ENCODE measurements at regions not wholly inside any gene's neighbourhood (a gene's known extent, or its start where the extent isn't known, plus 50 kb on each side); places are given as distances from the start of the nearest gene placed in this dataset.
A peak's percentile ranks its signal among the peaks of the same experiment; 100 is the strongest.

DNA sequence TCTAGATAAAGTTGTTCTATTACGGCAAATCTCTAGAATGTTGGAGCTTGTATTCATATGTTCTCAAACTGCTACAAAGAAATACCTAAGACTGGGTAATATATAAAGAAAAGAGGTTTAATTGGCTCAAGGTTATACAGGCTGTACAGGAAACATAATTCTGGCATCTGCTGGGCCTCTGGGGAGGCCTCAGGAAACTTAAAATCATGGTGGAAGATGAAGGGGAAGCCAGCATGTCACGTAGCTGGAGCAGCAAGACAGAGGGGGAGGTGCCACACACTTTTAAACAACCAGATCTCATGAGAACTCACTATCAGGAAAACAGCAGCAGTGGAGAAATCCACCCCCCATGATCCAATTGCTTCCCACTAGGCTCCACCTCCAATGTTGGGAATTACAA is 390.4 kb upstream of the ADGRL4 start:
- no peak for DNase-seq

DNA sequence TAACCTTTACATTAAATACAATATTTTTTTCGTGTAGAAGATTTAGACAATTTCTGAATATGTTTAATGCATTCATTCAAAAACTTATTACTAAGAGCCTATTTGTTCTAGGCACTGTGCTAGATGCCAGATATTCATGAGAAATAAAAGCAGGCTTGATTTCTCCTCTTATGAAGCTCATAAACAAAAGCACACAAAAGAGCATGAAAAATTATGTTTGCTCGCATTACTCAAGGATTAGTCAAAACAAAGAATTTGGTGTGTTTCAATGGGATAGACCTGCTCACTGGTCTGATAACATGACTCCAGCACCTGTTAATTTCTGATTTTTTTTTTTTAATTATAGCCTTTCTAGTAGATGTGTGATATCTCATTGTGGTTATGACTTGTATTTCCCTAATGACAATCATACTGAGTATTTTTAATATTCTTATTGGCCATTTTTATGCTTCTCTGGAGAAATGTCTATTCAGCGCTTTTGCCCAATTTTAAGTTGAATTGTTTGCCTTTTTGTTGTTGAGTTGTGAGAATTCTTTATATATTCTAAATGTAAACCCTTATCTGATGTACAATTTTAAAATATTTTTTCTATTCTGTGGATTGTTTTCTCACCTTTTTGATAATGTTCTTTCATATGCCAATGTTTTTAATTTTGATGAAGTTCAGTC is 382.3 kb upstream of the ADGRL4 start:
- DNase-seq: no peak

DNA sequence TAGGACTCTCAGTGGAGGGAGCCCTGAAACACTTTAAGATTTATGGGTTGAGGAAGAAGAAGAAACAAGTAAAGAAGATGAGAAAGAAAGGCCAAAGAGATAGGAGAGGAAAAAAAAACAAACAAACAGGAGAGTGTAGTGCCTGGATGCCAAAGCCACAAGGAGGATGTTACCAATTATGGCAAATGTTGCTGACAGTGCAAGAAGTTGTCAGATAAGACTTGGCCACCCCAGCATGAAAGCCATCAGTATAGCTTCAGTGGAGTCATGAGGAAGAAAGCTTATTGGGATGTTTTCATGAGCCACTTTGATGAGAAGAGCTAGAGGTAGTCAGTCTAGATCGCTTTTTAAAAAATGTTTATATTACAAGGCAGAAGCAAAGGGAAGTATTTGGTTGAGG is 380.2 kb upstream of the ADGRL4 start:
- DNase-seq: no peak

DNA sequence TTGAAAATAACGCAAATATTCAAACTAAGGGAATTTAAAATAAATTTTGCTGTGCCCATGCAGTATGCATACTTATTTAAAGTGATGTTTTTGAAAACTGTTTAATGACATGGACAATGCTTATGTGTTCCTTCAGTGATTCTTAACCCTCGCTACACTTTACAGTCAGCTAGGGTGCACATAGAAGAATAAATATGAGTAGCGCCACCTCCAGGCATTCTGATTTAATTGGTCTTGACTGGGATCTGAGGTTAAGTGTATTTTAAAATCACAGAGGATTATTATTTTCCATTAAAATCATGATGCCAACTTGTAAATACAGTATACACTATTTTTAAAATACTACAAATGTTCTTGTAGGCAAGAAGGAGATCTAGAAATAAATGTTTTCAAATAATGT is 373.5 kb upstream of the ADGRL4 start:
- no peak for DNase-seq

DNA sequence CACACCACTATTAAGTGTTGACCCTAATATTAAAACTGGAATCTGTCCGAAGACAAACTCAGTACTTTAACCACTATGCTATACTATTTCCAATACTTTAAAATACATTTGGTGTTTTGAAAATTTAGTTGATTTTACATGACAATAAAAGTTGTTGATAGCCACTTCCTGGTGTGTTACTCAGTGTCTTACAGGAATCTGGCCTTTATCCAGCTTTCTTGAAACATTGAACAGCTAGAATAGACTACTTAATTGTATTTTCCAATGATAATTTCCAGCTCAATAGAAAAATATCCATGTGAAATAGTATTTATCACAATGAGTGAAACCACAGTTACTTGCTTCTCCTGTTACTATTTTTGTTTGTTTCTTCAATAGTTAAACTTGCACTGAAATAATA is 369.6 kb upstream of the ADGRL4 start:
- no peak for DNase-seq

DNA sequence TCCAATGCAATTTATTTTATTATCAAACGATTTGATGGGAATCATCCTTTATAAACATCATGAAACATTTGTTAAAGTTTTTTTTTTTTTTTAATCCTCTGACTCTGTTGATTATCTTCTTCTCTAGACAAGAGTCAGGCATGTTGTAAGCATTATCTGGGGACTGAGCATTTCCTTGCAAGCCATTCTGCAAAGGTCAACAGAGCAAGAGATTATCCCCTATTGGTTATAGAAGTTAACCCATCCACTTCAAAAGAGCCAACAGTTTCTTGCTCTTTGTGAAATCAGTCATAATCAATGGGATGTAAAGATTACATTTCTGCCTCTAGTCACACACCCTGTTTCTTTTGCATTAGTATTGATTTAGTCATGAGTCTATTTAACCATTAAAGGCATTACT is 368.8 kb upstream of the ADGRL4 start:
- no peak for DNase-seq

DNA sequence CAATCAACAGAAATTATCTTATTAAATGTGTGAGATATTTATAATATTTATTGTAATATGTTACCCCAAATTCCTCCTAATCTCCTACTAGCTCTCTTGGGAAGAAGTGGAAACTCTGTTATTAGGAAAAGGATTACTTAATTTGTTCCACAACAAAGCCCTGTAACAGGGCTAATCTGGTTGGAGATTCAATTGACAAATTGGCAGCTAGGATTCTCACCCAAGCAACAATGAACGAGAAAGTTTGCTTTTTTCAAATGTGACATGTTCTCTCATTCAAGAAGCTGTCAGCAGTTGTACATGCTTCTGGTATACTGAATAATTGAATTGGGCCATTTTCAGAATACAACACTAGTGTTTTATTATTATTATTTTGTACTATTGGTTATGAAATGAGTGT is 367.9 kb upstream of the ADGRL4 start:
- no peak for DNase-seq

DNA sequence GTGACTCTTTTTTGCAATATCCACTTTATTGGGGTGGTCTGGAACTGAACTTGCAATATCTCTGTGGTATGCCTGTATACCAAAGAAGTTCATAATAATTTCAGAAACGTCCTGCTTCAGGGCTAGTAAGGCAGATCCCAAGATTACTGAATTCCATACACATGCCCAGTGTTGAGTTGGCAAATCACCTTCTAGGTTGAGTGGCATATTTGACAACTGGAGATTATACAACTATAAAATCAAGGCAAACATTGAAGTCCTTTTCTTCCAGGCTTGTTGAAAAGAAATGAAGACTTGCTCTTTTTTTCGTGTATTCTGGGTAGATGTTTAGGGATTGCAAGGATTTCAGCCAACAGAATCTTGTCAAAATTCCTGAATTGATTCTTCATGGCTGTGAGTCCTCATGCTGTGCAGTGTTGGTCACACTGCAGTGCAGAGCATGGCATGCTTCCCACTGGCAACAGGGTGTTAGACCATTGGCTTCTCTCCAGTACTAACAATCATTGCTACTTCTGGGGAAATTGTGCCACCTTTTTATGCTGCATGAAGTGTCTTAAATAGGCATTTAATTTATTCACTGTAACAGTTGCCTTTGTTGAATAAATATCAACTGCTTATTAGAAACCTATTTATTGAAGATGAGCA is 367.1 kb upstream of the ADGRL4 start:
- DNase-seq: no peak

DNA sequence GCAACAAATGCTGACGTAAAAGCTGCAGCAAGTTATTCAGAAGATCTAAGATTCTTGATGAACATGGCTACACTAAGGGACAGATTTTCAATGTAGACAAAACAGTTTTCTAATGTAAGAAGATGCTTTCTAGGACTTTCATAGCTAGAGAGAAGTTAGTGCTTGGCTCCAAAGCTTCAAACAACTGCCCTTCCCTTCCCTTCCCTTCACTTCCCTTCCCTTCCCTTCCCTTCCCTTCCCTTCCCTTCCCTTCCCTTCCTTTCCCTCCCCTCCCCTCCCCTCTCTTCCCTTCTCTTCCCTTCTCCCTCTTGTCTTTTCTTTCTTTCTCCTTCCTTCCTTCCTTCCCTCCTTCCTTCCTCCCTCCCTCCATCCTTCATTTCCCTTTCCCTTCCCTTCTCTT is 365.3 kb upstream of the ADGRL4 start:
- DNase-seq: no peak

DNA sequence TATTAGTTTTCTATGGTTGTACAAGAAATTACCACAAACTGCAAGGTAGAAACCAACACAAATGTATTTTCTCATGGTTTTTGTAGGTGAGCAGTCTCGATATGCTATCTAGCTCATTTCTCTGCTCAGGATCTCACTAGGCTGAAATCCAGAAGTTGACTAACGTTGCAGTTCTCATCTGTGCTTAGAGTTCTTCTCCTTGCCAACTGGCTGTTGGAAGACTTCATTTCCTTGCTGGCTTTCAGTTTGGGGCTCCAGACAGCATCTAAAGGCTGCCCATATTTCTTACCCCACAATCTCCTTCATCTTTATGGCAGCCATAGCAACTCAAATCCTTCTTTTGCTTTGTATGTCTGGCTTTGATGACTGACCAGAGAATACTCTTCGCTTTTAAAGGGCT is 362.6 kb upstream of the ADGRL4 start:
- DNase-seq: no peak

DNA sequence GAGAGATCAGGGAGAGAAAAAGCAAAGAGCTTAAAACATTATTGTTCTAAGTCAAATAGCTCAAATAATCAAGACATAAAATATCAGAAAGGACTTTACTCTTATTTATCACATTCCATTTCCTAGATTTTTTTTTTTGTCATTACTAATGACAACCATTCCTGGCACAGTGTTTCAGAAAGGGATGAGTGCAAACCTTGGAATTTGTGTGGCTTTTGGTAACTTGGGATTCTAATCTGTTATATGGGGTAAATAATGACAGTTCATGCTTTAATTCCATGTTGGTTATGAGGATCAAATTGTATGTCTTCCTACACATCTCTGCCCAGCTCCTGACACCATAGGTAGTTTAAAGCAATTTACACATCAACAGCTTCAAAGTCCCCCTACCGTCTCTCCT is 358.4 kb upstream of the ADGRL4 start:
- no peak for DNase-seq

DNA sequence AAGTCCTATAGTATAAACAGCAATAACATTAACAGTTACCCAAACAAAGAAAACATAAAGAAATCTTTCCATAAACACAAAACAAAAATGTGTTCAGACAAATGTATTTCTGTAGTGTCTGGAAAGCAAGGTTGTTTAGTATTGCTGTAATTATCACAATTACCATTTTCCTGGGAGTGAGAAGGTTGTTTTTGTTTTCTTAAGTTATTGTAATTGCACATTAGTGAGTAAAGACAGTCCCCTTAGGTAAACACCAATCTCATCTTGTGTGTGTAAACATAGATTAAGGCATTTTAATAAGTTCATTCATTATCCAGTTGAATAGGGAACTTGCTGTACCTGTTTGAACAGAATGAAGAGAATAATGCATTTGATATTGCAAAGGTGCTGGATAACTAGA is 356.9 kb upstream of the ADGRL4 start:
- DNase-seq: no peak

DNA sequence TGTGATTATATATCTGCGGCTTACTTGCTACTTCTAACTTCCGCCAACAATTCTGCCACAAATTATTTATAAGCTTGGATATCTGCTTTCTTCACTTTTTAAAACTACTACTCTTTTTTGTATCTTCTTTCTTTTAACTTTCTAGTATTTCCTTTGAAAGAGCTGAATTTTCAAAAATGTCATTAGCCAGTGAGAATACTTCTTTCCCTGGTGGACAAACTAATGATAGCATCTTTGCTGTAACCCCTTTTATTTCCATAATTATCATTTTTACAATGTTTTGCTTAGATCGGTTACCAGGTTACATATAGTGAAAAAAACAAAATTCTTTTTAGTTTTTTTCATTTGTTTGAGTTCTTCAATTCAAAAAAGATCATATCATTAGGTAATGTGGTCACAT is 355.9 kb upstream of the ADGRL4 start:
- DNase-seq: no peak

DNA sequence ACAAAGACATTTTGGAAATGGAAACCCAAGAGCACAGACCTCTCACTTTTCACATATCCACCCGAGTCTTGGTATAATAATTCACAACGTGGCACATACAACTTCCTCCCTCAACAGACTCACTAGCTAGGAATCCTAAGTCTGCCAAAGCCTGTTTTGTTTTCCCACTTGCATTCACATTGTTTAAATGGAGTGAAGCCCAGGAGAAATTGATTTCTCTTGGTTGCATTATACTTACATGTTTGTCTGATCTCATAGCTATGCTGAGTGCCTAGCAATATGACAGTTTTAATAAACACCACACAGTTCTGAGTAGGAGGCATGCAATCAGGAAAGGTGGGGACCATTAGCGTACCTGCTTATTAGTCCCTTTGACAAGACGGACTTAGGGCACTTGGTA is 348.6 kb upstream of the ADGRL4 start:
- DNase-seq: no peak

DNA sequence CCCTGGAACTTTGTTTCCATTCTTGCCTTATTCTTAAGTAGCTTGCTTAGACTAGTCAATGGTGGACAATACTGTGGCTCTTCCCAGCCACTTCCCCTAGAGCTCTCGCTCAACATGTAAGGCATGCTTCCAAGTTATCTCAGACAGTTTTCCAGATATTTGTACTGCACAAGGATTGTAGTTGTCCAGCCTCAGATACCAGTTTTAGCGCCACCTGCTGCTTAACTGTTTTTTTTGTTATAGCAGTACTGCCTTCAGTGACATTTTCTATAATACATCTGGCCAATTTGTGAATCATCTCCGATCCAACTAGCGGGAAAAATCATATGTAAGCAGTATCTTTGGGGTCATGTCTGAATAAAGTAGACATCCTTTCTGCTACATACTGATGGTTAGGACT is 346.7 kb upstream of the ADGRL4 start:
- DNase-seq: peak in 1 of 2 donors; percentile 33

DNA sequence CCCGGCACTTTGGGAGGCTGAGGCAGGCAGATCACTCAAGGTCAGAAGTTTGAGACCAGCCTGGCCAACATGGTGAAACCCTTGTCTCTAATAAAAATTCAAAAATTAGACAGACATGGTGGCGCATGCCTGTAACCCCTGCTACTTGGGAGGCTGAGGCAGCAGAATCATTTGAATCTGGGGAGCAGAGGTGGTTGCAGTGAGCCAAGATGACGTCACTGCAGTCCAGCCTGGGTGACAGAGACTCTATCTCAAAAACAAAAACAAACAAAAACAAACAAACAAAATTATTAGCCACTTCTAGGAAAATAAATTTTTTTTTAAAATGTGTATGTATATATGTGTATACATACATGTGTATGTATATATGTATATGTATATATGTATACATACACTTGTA is 320.3 kb upstream of the ADGRL4 start:
- DNase-seq: no peak

DNA sequence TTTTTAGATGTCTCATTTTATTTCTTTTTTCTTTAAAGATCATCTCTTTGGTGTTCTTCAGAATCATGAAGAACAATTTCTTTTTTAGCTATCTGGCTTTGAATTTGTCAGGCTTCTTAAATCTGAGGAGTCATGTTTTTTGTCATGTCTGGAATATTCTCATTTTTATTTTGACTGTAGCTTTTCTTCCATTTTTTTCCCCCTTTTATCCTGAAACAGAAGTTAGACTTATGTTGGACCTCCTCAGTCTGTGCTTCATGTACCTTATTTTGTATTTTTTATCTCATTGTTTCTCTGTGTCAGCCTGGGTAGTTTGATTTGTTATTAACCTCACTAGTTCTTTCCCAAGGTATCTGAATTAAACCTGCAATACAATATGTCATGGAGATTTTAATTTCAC is 319.2 kb upstream of the ADGRL4 start:
- DNase-seq: no peak

DNA sequence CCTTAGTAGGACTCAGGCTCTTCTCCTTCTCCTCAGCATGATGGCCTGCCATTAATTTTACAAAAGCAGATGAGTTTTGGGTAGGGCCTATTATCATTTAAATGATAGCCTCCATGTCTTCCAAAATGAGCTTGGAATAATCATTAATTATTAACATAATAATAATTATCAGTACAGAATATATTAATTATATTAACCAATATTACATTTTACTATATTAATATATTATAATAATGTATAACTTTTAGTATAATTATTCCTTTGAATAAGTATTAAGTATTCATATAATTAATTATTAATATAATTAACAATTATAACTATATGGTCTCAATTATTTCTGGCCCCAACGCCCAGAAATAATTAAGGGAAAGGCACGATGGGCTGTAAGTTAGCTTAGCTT is 318.6 kb upstream of the ADGRL4 start:
- no peak for DNase-seq

DNA sequence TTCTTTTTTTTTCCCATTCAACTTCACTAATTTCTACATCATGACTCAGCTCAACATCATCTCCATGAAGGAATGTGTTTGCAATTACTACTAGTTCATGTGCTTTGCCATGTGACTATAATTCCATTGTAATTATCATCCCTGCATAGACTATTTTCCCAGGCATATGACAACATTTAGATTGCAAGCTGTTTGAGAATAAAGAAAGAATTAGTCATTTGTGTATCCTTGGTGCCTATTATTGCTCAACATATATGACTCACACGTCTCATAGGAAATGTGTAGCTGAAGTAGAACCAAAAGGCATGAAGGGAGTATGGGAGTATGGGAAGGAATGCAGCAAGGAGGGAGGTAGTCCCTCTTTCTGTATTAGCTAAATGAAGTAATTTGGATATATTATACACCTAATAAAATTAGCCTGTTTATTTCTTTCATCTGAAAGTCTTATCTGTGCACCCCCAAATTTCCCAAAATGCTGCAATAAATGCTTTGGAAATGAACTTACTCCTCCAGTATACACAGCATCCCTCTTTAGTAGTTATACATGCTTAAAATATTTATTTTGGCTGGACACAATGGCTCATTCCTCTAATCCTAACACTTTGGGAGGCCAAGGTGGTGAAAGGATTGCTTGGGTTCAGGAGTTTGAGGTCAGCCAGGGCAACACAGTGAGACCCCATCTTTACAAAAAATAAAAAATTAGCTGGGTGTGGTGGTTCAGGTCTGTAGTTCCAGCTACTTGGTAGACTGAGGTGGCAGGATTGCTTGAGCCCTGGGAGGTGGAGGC is 316.9 kb upstream of the ADGRL4 start:
- no peak for DNase-seq

DNA sequence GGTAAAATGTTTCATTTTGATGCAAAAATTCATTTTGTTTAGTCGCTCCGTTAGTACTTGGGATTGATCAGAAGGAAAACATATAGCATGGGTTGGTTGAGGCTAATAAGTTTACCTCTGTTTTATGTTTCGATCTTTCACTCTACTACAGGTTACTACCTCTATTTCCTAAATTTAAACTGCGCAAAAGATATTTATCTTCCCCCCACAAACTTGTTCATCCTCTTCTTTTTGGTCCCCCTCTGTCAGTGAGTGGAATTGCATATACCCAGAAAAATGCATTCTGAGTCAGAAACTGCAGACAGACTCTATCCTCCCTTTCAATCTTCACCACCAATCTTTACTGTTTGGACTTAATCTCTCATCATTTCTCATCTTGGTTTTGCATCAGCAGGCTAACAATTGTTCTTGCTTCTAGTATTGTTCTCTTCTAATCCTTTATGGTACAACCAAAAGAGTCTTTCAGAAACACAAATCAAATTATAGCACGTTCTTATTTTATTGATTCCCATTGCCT is 316.0 kb upstream of the ADGRL4 start:
- DNase-seq: no peak

DNA sequence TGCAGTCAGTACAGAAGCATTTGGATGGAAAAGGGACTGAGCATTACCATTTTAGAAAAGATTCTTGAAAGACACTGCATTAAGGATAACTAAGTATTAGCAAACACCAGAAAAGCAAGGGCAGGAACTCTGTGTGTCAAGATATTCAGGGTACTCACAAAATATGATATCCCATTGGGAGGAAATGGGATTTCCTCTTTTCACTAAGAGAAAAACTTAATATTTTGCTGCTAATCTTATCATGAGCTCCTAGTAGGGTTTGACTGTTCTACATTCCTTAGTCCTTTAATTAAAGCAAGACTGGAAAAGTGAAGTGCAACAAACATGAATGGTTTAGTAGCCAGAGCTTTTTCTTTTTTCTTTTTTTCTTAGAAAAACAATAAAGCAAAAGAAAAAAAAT is 305.9 kb upstream of the ADGRL4 start:
- no peak for DNase-seq

DNA sequence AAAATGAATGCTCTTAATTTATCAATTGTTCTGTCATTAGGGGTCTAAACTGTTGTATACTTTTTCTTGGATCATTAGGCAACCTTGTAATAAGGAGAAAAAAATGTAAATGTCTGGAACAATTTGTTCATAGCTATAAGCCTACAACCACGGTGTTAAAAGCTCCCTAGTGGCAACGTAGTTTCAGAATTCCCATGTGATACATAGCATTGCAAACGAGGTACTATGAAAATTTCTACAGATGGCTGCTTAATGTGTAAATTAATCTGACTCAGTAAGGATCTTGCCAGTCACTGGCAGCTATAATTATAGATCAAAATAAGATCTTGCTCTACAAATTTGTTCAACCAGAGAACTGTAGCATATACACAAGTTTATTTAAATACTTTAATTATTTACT is 304.1 kb upstream of the ADGRL4 start:
- DNase-seq: no peak

DNA sequence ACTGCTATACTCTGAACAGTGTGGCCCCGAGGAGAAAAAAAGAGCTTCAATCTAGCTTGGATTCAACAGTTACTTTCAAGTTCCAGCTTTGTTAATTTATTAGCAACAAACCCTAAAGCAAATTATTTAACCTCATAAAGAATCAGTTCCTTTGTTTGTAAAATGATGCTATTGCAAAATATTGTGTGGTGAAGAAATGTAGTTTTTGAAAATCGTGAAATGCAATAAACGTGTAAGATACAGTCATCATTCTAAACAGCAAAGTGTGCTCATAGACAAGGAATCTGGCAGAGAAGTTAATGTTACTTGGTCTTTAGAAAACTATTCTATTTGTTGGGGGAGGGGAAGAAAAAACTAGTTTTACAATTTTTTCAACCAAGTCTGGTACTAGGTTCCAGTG is 297.6 kb upstream of the ADGRL4 start:
- DNase-seq: no peak

DNA sequence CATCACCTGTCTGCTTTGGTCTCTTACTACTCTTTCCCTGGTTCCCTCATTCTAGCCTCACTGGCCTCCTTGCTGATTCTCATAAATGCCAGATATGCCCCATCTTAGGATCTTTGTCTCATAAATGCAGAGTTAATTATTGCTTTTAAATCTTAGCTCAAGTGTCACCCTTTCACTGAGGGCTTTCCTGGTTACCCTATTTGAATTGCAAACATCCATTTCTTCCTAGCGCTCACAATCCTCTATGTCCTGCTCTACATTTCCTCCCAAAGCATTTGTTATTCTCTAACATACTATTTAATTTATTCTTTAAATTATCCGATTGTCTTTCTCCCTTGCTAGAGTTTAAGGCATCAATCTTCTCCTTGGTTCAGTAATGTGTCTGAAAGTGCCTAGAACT is 296.5 kb upstream of the ADGRL4 start:
- no peak for DNase-seq
